H1 (cell line): ENCODE measurements at regions not wholly inside any gene's neighbourhood (a gene's known extent, or its start where the extent isn't known, plus 50 kb on each side); places are given as distances from the start of the nearest gene placed in this dataset.

Experiments
- CBX5 ChIP-seq: fragments of 300-800, 300-1000 bp; sonication (generic); IDR thresholded peaks from 2 replicates; pipeline ENCODE4 v1.7.1; 2016; ENCODE audit warnings: antibody characterized with exemption, low read length, low read depth
- CEBPB ChIP-seq: IDR thresholded peaks from 2 replicates; pipeline ENCODE4 v1.6.1; 2012; ENCODE audit warnings: low read depth, low read length
- CHD2 ChIP-seq: IDR thresholded peaks from 2 replicates; pipeline ENCODE4 v1.6.1; 2012; ENCODE audit warnings: low read length, improper control_type of control experiment
- RAD21 ChIP-seq, 2 experiments: IDR thresholded peaks in 1 of 2; conservative IDR thresholded peaks in 1 of 2; 2 replicates each; pipeline ENCODE4 v1.6.1; 2011; ENCODE audit warnings: low read depth in 2 of 2, low read length in 2 of 2, improper control_type of control experiment in 1 of 2, inconsistent platforms in 1 of 2, mild to moderate bottlenecking in 1 of 2, moderate library complexity in 1 of 2
- SAP30 ChIP-seq: fragments of 300-600 bp; sonication (generic); IDR thresholded peaks from 2 replicates; pipeline ENCODE4 v1.7.1; 2012; ENCODE audit warnings: low read length, moderate library complexity, mild to moderate bottlenecking, inconsistent platforms; ENCODE audit not compliant: insufficient read depth, insufficient replicate concordance
- TF ChIP-seq, protein P1 (sequence below): IDR thresholded peaks from 2 replicates; pipeline ENCODE4 v1.6.1; 2012; ENCODE audit warnings: inconsistent platforms
- TF ChIP-seq, protein P2 (sequence below), 3 experiments: IDR thresholded peaks; 1 replicate in 2 of 3; 2 replicates in 1 of 3; pipeline versions ENCODE4 v1.5.1 to v1.6.1; 2011; ENCODE audit warnings: low read length in 3 of 3, mild to moderate bottlenecking in 3 of 3, inconsistent platforms in 2 of 3, low read depth in 1 of 3, moderate library complexity in 1 of 3; ENCODE audit not compliant: insufficient read depth in 1 of 3; ENCODE audit errors: control extremely low read depth in 1 of 3

DNA sequence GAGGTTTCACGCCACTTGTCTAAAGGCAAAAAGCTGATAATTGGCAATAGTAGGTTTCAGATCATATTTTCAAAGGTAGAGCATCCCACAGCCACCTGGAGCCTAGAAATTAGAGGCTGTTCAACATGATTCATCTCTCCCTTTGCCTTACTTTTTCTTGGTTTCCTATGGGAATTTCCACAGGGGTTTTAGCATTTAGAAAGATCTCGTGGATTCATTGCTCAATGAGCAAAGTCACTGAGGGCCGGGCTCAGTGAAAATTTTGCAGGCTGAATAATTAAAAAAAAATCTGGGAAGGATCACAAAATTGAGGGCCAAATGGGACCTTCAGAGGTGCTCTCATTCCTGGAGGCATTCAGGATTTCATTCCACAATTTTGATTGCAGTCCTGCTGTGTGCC, 137.1 kb downstream of the VAPA start:
- TF ChIP-seq, protein P1, sequence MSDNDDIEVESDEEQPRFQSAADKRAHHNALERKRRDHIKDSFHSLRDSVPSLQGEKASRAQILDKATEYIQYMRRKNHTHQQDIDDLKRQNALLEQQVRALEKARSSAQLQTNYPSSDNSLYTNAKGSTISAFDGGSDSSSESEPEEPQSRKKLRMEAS = no peak
- TF ChIP-seq, protein P2, sequence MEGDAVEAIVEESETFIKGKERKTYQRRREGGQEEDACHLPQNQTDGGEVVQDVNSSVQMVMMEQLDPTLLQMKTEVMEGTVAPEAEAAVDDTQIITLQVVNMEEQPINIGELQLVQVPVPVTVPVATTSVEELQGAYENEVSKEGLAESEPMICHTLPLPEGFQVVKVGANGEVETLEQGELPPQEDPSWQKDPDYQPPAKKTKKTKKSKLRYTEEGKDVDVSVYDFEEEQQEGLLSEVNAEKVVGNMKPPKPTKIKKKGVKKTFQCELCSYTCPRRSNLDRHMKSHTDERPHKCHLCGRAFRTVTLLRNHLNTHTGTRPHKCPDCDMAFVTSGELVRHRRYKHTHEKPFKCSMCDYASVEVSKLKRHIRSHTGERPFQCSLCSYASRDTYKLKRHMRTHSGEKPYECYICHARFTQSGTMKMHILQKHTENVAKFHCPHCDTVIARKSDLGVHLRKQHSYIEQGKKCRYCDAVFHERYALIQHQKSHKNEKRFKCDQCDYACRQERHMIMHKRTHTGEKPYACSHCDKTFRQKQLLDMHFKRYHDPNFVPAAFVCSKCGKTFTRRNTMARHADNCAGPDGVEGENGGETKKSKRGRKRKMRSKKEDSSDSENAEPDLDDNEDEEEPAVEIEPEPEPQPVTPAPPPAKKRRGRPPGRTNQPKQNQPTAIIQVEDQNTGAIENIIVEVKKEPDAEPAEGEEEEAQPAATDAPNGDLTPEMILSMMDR (IDR thresholded peaks at IDR 0.05; ENCODE audit: control extremely low read depth in 1 of 3, insufficient read depth in 1 of 3, low read depth in 1 of 3, low read length in 3 of 3) = no peak
- TF ChIP-seq RAD21 (IDR thresholded peaks at IDR 0.05 in 1 of 2, conservative IDR thresholded peaks at IDR 0.05 in 1 of 2; ENCODE audit: low read depth in 2 of 2, low read length in 2 of 2) (no peak), SAP30 (no peak), CEBPB (no peak), CBX5 (no peak), CHD2 (no peak)
